Heart right ventricle (tissue), 16 donors: ENCODE measurements at regions not wholly inside any gene's neighbourhood (a gene's known extent, or its start where the extent isn't known, plus 50 kb on each side); places are given as distances from the start of the nearest gene placed in this dataset.

Experiments used
- ATAC-seq, 8 donors: fragments of 200-7000 bp; cut with Tn5 transposase; one replicate each; pipeline ENCODE4 v1.9.1; 2020; ENCODE audit warnings: mild to moderate bottlenecking in 8 of 8, moderate library complexity in 8 of 8, moderate number of reproducible peaks in 1 of 8
- DNase-seq, 2 donors: peaks; one replicate each; pipeline ENCODE4 v3.0.0-alpha.2; 2020
- H3K27ac ChIP-seq, 10 donors: fragments of 200-600 bp; sonication (generic) in 2 of 10; one replicate each; pipeline versions ENCODE4 v1.5.0 to v1.8.0; 2020 to 2022; ENCODE audit warnings: mild to moderate bottlenecking in 3 of 10
- H3K27me3 ChIP-seq, 7 donors: fragments of 200-600 bp; one replicate each; pipeline ENCODE4 v1.8.0; 2021 to 2022; ENCODE audit warnings: mild to moderate bottlenecking in 2 of 7
- H3K36me3 ChIP-seq, 9 donors: fragments of 200-600 bp; sonication (generic) in 1 of 9; one replicate each; pipeline versions ENCODE4 v1.5.0 to v1.8.0; 2020 to 2022; ENCODE audit warnings: mild to moderate bottlenecking in 2 of 9
- H3K4me1 ChIP-seq, 9 donors: fragments of 200-600 bp; sonication (generic) in 1 of 9; one replicate each; pipeline versions ENCODE4 v1.5.0 to v1.8.0; 2020 to 2022; ENCODE audit warnings: mild to moderate bottlenecking in 4 of 9
- H3K4me3 ChIP-seq, 10 donors: fragments of 200-600 bp; sonication (generic) in 2 of 10; one replicate each; pipeline versions ENCODE4 v1.5.0 to v1.8.0; 2020 to 2022; ENCODE audit warnings: mild to moderate bottlenecking in 7 of 10, moderate library complexity in 2 of 10
- H3K9me3 ChIP-seq, 11 donors: fragments of 200-600 bp in 10 of 11; sonication (generic) in 2 of 11; one replicate each; pipeline versions ENCODE4 v1.5.0 to v1.8.0; 2013 to 2022; ENCODE audit warnings: mild to moderate bottlenecking in 2 of 11, control low read depth in 1 of 11, moderate library complexity in 1 of 11
- WGBS, 2 donors: extraction: QIAGEN DNeasy Blood & Tissue Kit; methylation state at CpG; one replicate each; pipeline ENCODE4 v1.1.7; 2013; ENCODE audit warnings: inconsistent platforms in 1 of 2; 5-methylcytosine and 5-hydroxymethylcytosine counted together
- intact Hi-C, 10 donors: fragments of 100-400 bp; cut with DNase I; formaldehyde crosslinking; loops; one replicate each; pipeline versions ENCODE4 v1.11.1 to v1.14.2; 2022
- TF ChIP-seq, protein P1 (sequence below), 9 donors: fragments of 200-600 bp; sonication (generic) in 2 of 9; IDR thresholded peaks; one replicate each; pipeline versions ENCODE4 v1.5.0 to v1.8.0; 2021 to 2022; ENCODE audit warnings: antibody characterized with exemption in 9 of 9, mild to moderate bottlenecking in 5 of 9, moderate library complexity in 1 of 9
- donor health status: Arrhythmogenic right ventricular cardiomyopathy.
- donor health status: ischemic (EF 13 %, LVEDD 7.1; RV severe dilation, severe dysfunction).
- donor health status: healthy with polysubstance abuse.
- donor health status: DM: no; HTN: yes; CAD: no.
- donor health status: DM: no; HTN: no; CAD: no.
- donor health status: ischemic (EF 25% LVEDD 6.9; RV normal size, moderate dysfunction).
- donor health status: ischemic (EF 25% LVEDD 5.7; RV mildly dilated, moderate dysfunction).
- donor health status: healthy.
- donor health status: DM: yes; HTN: yes; CAD: no.
- donor health status: Ischemic cardiomyopathy.
- donor health status: ischemic (EF 35%, LVEDD 5.7; RV mildly dilated, moderate dysfunction).
- donor health status: nonischemic (EF 11% LVEDD 7.7; RV severe dilation, severe dysfunction).
- donor health status: DM: yes; HTN: yes; CAD: no.
- donor health status: PGD.
- donor health status: ischemic (EF 29% LVEDD 5.4; RV normal size, mild dysfunction).
- donor health status: nonischemic (EF 23%, LVEDD 6.1; RV moderate dilation, normal function).

DNA sequence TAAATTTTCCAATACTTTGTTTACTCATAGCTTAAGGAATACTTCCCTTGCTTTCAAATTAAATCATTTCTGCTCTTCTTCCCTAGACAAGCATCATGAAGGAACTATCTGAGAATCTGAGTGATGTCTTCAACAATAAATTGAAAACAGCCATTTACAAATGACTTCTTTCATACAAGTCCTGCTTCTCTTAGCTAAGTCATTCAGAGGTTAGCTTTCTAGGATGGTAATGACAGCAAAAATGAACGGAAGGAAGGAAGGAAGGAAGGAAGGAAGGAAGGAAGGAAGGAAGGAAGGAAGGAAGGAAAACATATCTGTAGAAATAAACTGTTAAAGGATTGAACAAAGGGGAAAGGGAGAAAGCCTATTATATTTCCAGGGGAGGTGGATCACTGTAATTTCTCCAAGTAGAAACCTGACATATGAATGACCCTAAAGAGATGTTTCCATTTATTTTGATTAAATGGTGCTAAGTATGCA, 335.0 kb upstream of the KYNU start:
- no peak for ATAC-seq
- 33 to 38% methylated on average over 1 of the region's 1 CpG for WGBS, 2 donors
- Histone ChIP-seq H3K27me3 (no peaks in the 10 kb centered on the region), H3K36me3 (no peaks in the 10 kb centered on the region), H3K27ac (no peak overlapping the region), H3K9me3 (peaks cover 0 to 5% (median 0%) of the 10 kb centered on the region in 11 donors), H3K4me1 (no peaks in the 10 kb centered on the region), H3K4me3 (no peak overlapping the region)
- intact Hi-C loops = no loop called here
- DNase-seq = no peak
- TF ChIP-seq, protein P1, sequence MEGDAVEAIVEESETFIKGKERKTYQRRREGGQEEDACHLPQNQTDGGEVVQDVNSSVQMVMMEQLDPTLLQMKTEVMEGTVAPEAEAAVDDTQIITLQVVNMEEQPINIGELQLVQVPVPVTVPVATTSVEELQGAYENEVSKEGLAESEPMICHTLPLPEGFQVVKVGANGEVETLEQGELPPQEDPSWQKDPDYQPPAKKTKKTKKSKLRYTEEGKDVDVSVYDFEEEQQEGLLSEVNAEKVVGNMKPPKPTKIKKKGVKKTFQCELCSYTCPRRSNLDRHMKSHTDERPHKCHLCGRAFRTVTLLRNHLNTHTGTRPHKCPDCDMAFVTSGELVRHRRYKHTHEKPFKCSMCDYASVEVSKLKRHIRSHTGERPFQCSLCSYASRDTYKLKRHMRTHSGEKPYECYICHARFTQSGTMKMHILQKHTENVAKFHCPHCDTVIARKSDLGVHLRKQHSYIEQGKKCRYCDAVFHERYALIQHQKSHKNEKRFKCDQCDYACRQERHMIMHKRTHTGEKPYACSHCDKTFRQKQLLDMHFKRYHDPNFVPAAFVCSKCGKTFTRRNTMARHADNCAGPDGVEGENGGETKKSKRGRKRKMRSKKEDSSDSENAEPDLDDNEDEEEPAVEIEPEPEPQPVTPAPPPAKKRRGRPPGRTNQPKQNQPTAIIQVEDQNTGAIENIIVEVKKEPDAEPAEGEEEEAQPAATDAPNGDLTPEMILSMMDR (IDR thresholded peaks at IDR 0.05) = no peak

DNA sequence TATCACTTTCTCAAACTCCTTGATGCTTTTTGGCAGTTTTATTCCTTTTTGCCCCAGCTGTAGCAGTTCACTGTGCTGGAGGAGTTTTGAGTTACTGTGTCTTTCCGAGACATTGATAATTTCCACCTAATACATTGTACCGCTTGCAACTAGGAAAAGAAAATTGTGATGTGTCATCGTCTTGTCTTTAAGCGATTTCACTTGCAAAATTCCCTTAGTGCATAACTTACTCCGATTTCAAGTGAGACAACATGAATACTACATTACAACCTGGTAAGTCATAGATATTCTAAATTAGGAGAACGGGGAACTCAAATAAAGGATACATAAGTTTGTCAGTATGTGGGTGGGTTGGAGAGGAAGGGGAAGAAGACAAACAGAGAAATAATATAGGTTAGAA, 340.5 kb upstream of the KYNU start:
- TF ChIP-seq, protein P1 (IDR thresholded peaks at IDR 0.05) = no peak
- H3K4me1 ChIP-seq = no peaks in the 10 kb centered on the region
- intact Hi-C loops = no loop called here
- H3K9me3 ChIP-seq = no peaks in the 10 kb centered on the region
- no peaks in the 10 kb centered on the region for H3K27me3 ChIP-seq
- H3K36me3 ChIP-seq = no peaks in the 10 kb centered on the region
- 82 to 85% methylated on average over 6 of the region's 6 CpGs for WGBS, 2 donors
- no peak overlapping the region for H3K27ac ChIP-seq
- H3K4me3 ChIP-seq = no peak overlapping the region
- no peak for DNase-seq
- ATAC-seq = no peak

DNA sequence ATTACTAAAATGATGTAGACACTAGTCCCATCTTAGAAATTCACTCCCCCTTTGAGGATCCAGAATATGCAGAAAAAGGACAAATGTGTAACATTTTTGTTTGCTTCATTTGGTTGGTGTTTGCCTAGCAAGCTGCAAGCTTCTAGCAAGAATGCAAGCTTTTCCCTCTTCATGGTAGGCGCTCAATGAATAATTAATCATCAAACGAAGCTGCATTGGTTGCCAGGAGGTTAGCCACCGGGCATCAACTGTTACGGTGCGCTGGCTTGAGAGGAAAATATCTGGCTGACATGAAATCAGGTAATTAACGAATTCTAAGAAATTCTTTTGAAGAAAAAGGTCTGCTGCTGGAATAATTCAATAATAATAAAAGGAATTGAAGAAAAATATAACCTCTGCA, 341.0 kb upstream of the KYNU start:
- Histone ChIP-seq H3K27me3 (no peaks in the 10 kb centered on the region), H3K9me3 (no peaks in the 10 kb centered on the region), H3K36me3 (no peaks in the 10 kb centered on the region), H3K4me3 (no peak overlapping the region), H3K27ac (no peak overlapping the region), H3K4me1 (no peaks in the 10 kb centered on the region)
- DNase-seq = no peak
- no peak for ATAC-seq
- 69 to 75% methylated on average over 6 of the region's 6 CpGs for WGBS, 2 donors
- intact Hi-C loops = no loop called here
- TF ChIP-seq, protein P1 (IDR thresholded peaks at IDR 0.05) = no peak

DNA sequence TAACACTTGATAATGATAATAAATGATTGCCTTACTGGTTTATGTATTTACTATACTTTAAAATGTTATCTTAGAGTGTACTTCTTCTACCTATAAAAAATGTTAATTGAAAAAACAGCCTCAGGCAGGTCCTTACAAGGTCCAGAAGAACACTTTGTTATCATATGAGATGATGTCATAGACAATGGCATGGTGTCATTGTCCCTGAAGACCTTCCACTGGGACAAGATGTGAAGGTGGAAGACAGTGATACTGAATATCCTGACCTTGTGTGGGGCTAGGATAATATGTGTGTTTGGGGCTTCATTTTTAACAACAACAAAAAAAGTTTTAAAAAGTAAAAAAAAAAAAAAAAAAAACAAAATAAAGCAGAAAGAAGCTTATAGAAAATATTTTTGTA, 342.2 kb upstream of the KYNU start:
- H3K27me3 ChIP-seq = no peaks in the 10 kb centered on the region
- DNase-seq (no peak), ATAC-seq (no peak)
- TF ChIP-seq, protein P1 (IDR thresholded peaks at IDR 0.05) = no peak
- no peaks in the 10 kb centered on the region for H3K4me1 ChIP-seq
- no peaks in the 10 kb centered on the region for H3K36me3 ChIP-seq
- no peaks in the 10 kb centered on the region for H3K9me3 ChIP-seq
- intact Hi-C loops = no loop called here
- no peak overlapping the region for H3K27ac ChIP-seq
- H3K4me3 ChIP-seq = no peak overlapping the region

DNA sequence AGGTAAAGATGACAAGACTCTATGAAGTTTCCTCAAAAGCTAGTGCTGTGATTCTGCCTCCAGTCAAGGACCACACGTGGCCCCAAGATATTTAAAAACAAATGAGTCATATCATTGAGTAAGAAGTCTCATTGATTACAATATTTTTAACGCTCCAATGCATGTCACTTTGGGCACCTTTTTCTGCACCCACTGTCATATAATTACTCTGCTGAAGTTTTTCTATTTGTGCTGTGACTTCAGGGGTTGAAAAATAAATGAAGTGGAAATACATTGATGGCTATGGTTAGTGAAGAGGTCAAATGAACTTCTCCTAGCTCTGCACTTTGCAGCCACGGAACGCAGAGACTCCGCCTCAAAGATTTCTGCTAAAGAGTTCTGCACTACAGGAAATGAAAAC, 344.3 kb upstream of the KYNU start:
- H3K4me3 ChIP-seq = no peak overlapping the region
- TF ChIP-seq, protein P1 (IDR thresholded peaks at IDR 0.05) = no peak
- ATAC-seq (no peak), DNase-seq (no peak)
- no peaks in the 10 kb centered on the region for H3K9me3 ChIP-seq
- H3K36me3 ChIP-seq = no peaks in the 10 kb centered on the region
- 65 to 79% methylated on average over 5 of the region's 5 CpGs for WGBS, 2 donors
- H3K27ac ChIP-seq = no peak overlapping the region
- no peaks in the 10 kb centered on the region for H3K4me1 ChIP-seq
- H3K27me3 ChIP-seq = no peaks in the 10 kb centered on the region
- intact Hi-C loops = no loop called here
